K562 (cell line): ENCODE measurements at regions not wholly inside any gene's neighbourhood (a gene's known extent, or its start where the extent isn't known, plus 50 kb on each side); places are given as distances from the start of the nearest gene placed in this dataset.

Experiments
- ATAC-seq: fragments of 200-7000 bp; cut with Tn5 transposase; 3 replicates; pipeline ENCODE4 v1.9.1; 2020; ENCODE audit warnings: moderate library complexity
- BruUV-seq: library from RNA; stranded (reverse); fragments of 400-500 nt; replicated peaks from 2 replicates; lab custom pipeline; 2021; lab: Mats Ljungman, UMichigan
- CTCF ChIA-PET: fragments of 300-600 bp; formaldehyde crosslinking; extraction: SDS; loops from one replicate; lab custom pipeline; 2021; ENCODE audit warnings: low intra/inter-chr PET ratio; lab: Yijun Ruan, JAX
- POLR2A ChIA-PET: fragments of 300-600, 350-650 bp; sonication (Branson Sonifier 250); formaldehyde crosslinking; extraction: SDS; loops from one replicate; lab custom pipeline; 2021; ENCODE audit warnings: antibody characterized with exemption, inconsistent platforms; lab: Yijun Ruan, JAX
- DNase-seq, 4 experiments: peaks; one replicate each; pipeline versions ENCODE4 v3.0.0 to v3.0.0-alpha.2; 2011 to 2018; ENCODE audit warnings: low spot score in 3 of 4, mixed read lengths in 3 of 4; ENCODE audit errors: extremely low read depth in 1 of 4
- FAIRE-seq: peaks from 2 replicates; lab custom pipeline; 2011; peaks lifted over from hg19 to GRCh38; lab: Jason Lieb, UNC
- H2AFZ ChIP-seq: 2 replicates; pipeline ENCODE4 v1.6.0; 2011; ENCODE audit warnings: low read depth, low read length, control low read depth, inconsistent platforms
- H3K27ac ChIP-seq: fragments of 200-600 bp; 3 replicates; pipeline ENCODE4 v1.8.0; 2011; ENCODE audit warnings: low read depth, mild to moderate bottlenecking, control low read depth, inconsistent platforms, low read length, moderate library complexity, mixed read lengths; ENCODE audit errors: extremely low read depth
- H3K27me3 ChIP-seq, 2 experiments: fragments of 300-600 bp in 1 of 2; 2 replicates in 1 of 2; 3 replicates in 1 of 2; pipeline versions ENCODE4 v1.6.0 to v1.8.0; 2011; ENCODE audit warnings: inconsistent platforms in 2 of 2, low read length in 2 of 2, mild to moderate bottlenecking in 1 of 2, mixed read lengths in 1 of 2, moderate library complexity in 1 of 2; ENCODE audit not compliant: control insufficient read depth in 2 of 2, insufficient read depth in 2 of 2
- H3K36me3 ChIP-seq: fragments of 300-600 bp; 3 replicates; pipeline ENCODE4 v1.8.0; 2011; ENCODE audit warnings: mild to moderate bottlenecking, low read length, inconsistent platforms; ENCODE audit not compliant: control insufficient read depth, insufficient read depth
- H3K4me1 ChIP-seq, 2 experiments: fragments of 200-600 bp in 1 of 2; replicated peaks in 1 of 2; 2 replicates in 1 of 2; 3 replicates in 1 of 2; pipeline versions ENCODE4 v1.5.1 to v1.8.0; 2011; ENCODE audit warnings: inconsistent platforms in 2 of 2, low read length in 2 of 2, mild to moderate bottlenecking in 1 of 2, mixed read lengths in 1 of 2, moderate library complexity in 1 of 2; ENCODE audit not compliant: control insufficient read depth in 2 of 2, insufficient read depth in 2 of 2
- H3K4me2 ChIP-seq: 2 replicates; pipeline ENCODE4 v1.6.1; 2011; ENCODE audit warnings: low read length, control low read depth, inconsistent platforms, mixed read lengths; ENCODE audit not compliant: insufficient read depth
- H3K4me3 ChIP-seq: fragments of 200-600 bp; sonication (generic), shearing (Covaris generic); 2 replicates; pipeline ENCODE4 v1.5.1; 2016; ENCODE audit warnings: control low read depth, inconsistent platforms
- H3K79me2 ChIP-seq: fragments of 200-600 bp; 3 replicates; pipeline ENCODE4 v1.8.0; 2011; ENCODE audit warnings: low read length, inconsistent platforms; ENCODE audit not compliant: control insufficient read depth, insufficient read depth
- H3K9ac ChIP-seq, 2 experiments: 2 replicates each; pipeline versions ENCODE4 v1.6.0 to v1.6.1; 2011; ENCODE audit warnings: low read depth in 2 of 2, low read length in 2 of 2, control low read depth in 1 of 2, inconsistent platforms in 1 of 2, mild to moderate bottlenecking in 1 of 2, mixed read lengths in 1 of 2; ENCODE audit not compliant: insufficient read depth in 1 of 2
- H3K9me1 ChIP-seq: one replicate; pipeline ENCODE4 v1.6.0; 2011; ENCODE audit warnings: inconsistent platforms, mild to moderate bottlenecking, low read length, moderate library complexity; ENCODE audit not compliant: control insufficient read depth, insufficient read depth
- H3K9me3 ChIP-seq: replicated peaks from 2 replicates; pipeline ENCODE4 v1.5.1; 2011; ENCODE audit warnings: low read depth, low read length, inconsistent platforms; ENCODE audit not compliant: control insufficient read depth, insufficient read depth
- H4K20me1 ChIP-seq: replicated peaks from 2 replicates; pipeline ENCODE4 v1.6.1; 2011; ENCODE audit warnings: low read length, inconsistent platforms, mixed read lengths; ENCODE audit not compliant: control insufficient read depth, insufficient read depth
- DMBX1 ChIP-seq: fragments of 250-450 bp; sonication (Bioruptor Pico); IDR thresholded peaks from 2 replicates; pipeline ENCODE4 v1.8.0; 2022; ENCODE audit warnings: inconsistent platforms, mild to moderate bottlenecking, moderate library complexity, borderline replicate concordance
- HEY1 ChIP-seq: fragments of 250-450 bp; sonication (Bioruptor Pico); IDR thresholded peaks from 2 replicates; pipeline ENCODE4 v1.5.0; 2020; ENCODE audit warnings: mild to moderate bottlenecking, moderate library complexity, borderline replicate concordance
- NELFE ChIP-seq: IDR thresholded peaks from 2 replicates; pipeline ENCODE4 v1.6.1; 2011; ENCODE audit warnings: mild to moderate bottlenecking; ENCODE audit not compliant: insufficient read depth, insufficient read length
- NFIC ChIP-seq: fragments of 450-650 bp; IDR thresholded peaks from 2 replicates; pipeline ENCODE4 v1.6.1; 2017; ENCODE audit warnings: mild to moderate bottlenecking, inconsistent platforms
- NFIX ChIP-seq: fragments of 250-450 bp; sonication (Bioruptor Pico); IDR thresholded peaks from 2 replicates; pipeline ENCODE4 v1.4.0; 2020; ENCODE audit warnings: low read depth, mild to moderate bottlenecking, moderate library complexity
- NR2C1 ChIP-seq, 2 experiments: fragments of 450-650 bp; IDR thresholded peaks; 2 replicates each; pipeline ENCODE4 v1.6.1; 2017; ENCODE audit warnings: mild to moderate bottlenecking in 2 of 2, antibody characterized with exemption in 1 of 2, inconsistent platforms in 1 of 2, missing compliant biosample characterization in 1 of 2, missing genetic modification characterization in 1 of 2
- PRPF4 ChIP-seq: fragments of 200-400 bp; formaldehyde crosslinking; IDR thresholded peaks from one replicate; pipeline ENCODE4 v1.6.1; 2017; ENCODE audit warnings: low read length, low read depth, mild to moderate bottlenecking; ENCODE audit not compliant: insufficient read depth, poor library complexity, severe bottlenecking
- TAF7 ChIP-seq: fragments of 450-650 bp; IDR thresholded peaks from 2 replicates; pipeline ENCODE4 v1.6.1; 2016; ENCODE audit warnings: missing genetic modification characterization, missing compliant biosample characterization
- WGBS: fragments of 100-300 bp; shearing (Covaris generic); methylation state at CpG from one replicate; pipeline ENCODE4 v1.1.6; 2016; ENCODE audit warnings: low coverage, mixed read lengths; ENCODE audit not compliant: insufficient coverage; ENCODE audit errors: missing lambda C conversion rate; 5-methylcytosine and 5-hydroxymethylcytosine counted together
- in situ Hi-C: fragments of 300-500 bp; cut with MboI; formaldehyde crosslinking; loops from 4 replicates; pipeline ENCODE4 v1.15.0; 2018; ENCODE audit warnings: inconsistent platforms, mixed read lengths
- intact Hi-C: fragments of 100-400 bp; cut with micrococcal nuclease; formaldehyde crosslinking; loops from 2 replicates; pipeline ENCODE4 v1.14.2; 2022
- TF ChIP-seq, protein P1 (sequence below): IDR thresholded peaks from 2 replicates; pipeline ENCODE4 v1.6.1; 2011; ENCODE audit not compliant: insufficient read length; ENCODE audit errors: extremely low read depth
- TF ChIP-seq, protein P2 (sequence below): fragments of 250-450 bp; sonication (Bioruptor Pico); IDR thresholded peaks from 2 replicates; pipeline ENCODE4 v1.4.0; 2020; ENCODE audit warnings: mild to moderate bottlenecking, moderate library complexity

GRCh38 chr11:110856996-110857812, 145.0 kb upstream of the ARHGAP20 start:
- FAIRE-seq, result no peak
- no TSS peak for BruUV-seq
- Histone ChIP-seq H3K9ac (no peak overlapping the region), H3K4me2 (no peak overlapping the region), H3K27me3 (no peaks in the 10 kb centered on the region), H3K9me3 (no peaks in the 10 kb centered on the region; the same call in 1 of the 2 replicates), H3K27ac (no peak overlapping the region), H4K20me1 (no peaks in the 10 kb centered on the region), H3K79me2 (no peaks in the 10 kb centered on the region), H3K4me3 (no peak overlapping the region), H3K4me1 (no peaks in the 10 kb centered on the region), H3K36me3 (no peaks in the 10 kb centered on the region), H2AFZ (no peak overlapping the region), H3K9me1 (no peaks in the 10 kb centered on the region)
- WGBS, result 2% methylated on average over 3 of the region's 3 CpGs
- no peak for DNase-seq
- no peak for ATAC-seq
- in situ Hi-C loops, result no loop called here
- CTCF ChIA-PET, result no interaction called here
- POLR2A ChIA-PET, result no interaction called here
- TF ChIP-seq DMBX1 (CRISPR knock-in tag) (no peak), NR2C1 (IDR thresholded peaks at IDR 0.05) (no peak), NR2C1 (tag; IDR thresholded peaks at IDR 0.05) (no peak), HEY1 (CRISPR knock-in tag) (no peak), NFIX (CRISPR knock-in tag) (peak; percentile 82), TAF7 (tag) (no peak), NFIC (peak; percentile 78), PRPF4 (no peak), NELFE (no peak)
- TF ChIP-seq, protein P1, sequence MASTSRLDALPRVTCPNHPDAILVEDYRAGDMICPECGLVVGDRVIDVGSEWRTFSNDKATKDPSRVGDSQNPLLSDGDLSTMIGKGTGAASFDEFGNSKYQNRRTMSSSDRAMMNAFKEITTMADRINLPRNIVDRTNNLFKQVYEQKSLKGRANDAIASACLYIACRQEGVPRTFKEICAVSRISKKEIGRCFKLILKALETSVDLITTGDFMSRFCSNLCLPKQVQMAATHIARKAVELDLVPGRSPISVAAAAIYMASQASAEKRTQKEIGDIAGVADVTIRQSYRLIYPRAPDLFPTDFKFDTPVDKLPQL, result no peak
- TF ChIP-seq, protein P2, sequence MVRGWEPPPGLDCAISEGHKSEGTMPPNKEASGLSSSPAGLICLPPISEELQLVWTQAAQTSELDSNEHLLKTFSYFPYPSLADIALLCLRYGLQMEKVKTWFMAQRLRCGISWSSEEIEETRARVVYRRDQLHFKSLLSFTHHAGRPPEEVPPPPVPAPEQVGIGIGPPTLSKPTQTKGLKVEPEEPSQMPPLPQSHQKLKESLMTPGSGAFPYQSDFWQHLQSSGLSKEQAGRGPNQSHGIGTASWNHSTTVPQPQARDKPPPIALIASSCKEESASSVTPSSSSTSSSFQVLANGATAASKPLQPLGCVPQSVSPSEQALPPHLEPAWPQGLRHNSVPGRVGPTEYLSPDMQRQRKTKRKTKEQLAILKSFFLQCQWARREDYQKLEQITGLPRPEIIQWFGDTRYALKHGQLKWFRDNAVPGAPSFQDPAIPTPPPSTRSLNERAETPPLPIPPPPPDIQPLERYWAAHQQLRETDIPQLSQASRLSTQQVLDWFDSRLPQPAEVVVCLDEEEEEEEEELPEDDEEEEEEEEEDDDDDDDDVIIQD (CRISPR knock-in tag), result no peak
- intact Hi-C loops, result no loop called here
